GM20431 (cell line): ENCODE measurements at regions not wholly inside any gene's neighbourhood (a gene's known extent, or its start where the extent isn't known, plus 50 kb on each side); places are given as distances from the start of the nearest gene placed in this dataset.
"Not testable (repeated sequence)": the region's sequence is repeated elsewhere in the genome, so short reads cannot be mapped to it uniquely, and the experiment has no call there.

ENCODE experiments used
- in situ Hi-C: fragments of 300-500 bp; cut with MseI, MboI; formaldehyde crosslinking; loops from one replicate; pipeline ENCODE4 v1.15.0; 2020; ENCODE audit warnings: low sequenced_read_pairs; ENCODE audit not compliant: unreplicated experiment

DNA sequence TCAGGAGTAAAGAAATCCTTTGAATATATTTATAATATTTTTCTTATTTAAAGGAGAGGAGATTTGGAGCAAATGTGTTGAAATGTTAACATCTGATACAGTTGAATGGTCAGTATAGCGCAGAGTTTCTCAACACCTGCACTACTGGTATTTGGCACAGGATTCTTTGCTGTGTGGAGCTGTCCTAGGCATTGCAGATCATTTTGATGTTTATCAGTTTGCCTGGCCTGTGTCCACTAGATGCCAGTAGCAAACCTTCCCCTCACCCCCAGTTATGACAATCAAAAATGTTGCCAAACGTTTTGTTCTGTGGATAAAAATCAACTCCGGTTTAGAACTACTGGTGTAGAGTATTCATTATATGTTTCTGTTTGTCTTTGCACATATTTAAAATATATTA lies 765.3 kb upstream of the SLIT2 start:
- in situ Hi-C loops: no loop called here

- in situ Hi-C loops: no loop called here
Observed at GRCh38 chr4:19478791-19479190, 772.9 kb upstream of the SLIT2 start.

DNA sequence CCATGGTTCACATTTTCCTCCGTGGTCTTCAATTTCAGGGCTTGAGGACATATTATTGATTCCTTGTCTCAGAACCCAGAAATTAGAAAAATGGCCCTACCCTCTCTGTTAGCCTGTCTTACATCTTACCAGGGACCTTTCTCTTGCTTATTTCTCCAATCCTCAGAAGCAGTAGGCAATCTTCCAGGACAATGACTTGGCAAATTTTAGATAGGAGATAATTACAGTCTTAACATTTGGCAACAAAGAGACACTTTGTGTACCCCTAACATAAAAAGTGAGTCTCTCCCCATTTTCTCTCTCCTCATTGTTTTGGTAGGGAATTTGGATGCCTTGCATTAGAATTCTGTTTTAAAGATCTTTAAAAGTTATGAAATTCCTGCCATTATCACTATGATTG lies 778.1 kb upstream of the SLIT2 start:
- in situ Hi-C loops: no loop called here

DNA sequence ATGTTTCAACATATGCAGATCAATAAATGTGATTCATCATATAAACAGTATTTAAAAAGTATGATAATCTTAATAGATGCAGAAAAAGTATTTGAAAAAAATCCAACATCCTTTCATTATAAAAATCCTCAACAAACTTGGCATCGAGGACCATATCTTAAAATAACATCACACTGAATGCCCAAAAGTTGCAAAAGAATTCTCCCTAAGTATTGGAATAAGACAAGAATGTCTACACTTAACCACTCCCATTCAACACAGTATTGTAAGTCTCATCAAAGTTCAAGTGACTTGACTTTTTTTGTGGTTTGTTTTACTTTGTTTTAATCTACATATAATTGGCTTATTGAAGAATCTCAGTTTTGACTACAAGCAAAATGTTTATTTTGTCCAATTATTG lies 779.0 kb upstream of the SLIT2 start:
- in situ Hi-C loops: no loop called here

DNA sequence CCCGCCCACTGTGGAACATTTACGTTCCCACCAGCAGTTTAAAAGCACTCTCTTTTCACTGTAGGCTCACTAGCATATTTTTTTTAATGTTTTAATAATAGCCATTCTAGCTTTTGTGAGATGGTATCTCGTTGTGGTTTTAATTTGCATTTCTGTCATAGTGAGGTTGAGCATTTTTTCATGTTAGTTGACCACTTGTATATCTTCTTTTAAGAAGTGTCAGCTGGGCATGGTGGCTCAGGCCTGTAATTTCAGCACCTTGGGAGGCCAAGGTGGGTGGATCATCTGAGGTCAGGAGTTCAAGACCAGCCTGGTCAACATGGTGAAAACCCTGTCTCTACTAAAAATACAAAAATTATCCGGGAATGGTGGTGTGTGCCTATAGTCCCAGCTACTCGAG lies 781.7 kb upstream of the SLIT2 start:
- in situ Hi-C loops: not testable (repeated sequence)

DNA sequence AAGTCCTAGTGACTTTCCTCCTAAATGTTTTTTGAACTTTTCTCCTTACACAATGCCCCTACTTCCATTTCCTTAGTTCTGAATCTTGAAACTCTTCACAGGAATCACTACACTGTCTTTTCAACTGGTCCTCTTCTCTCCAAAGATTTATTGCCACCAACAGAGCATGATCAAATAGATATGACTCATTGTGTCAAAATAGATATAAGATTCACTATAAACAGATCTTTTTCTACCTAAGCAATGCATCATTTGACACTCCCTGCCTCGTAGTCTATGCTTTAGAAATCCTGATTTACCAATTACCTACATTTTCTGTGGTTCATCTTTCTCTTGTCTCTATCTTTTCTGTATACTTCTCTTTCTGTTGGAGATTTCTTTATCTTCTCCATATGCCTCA lies 789.6 kb upstream of the SLIT2 start:
- in situ Hi-C loops: no loop called here

GRCh38 chr4:19455850-19456602 lies 795.7 kb upstream of the SLIT2 start:
- in situ Hi-C loops: no loop called here

DNA sequence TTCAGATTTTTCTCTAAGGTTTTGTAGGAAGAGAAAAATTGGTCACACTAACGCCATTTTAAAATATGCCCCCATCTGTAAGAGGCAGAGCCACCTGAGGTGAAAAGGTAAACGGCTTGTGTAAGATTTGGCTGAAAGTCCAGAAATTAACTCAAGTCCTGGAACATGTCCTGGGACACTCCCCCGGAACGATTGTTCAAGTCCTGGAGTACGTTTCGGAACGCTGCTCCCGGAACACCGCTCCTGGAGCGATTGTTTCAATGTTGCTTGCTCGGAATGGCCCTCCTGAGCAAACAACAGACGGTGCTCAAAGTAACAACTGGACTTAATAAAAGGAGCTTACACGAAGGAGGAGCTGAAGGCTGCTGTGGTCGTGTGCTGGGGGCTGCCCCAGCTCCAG lies 796.5 kb upstream of the SLIT2 start:
- in situ Hi-C loops: no loop called here

DNA sequence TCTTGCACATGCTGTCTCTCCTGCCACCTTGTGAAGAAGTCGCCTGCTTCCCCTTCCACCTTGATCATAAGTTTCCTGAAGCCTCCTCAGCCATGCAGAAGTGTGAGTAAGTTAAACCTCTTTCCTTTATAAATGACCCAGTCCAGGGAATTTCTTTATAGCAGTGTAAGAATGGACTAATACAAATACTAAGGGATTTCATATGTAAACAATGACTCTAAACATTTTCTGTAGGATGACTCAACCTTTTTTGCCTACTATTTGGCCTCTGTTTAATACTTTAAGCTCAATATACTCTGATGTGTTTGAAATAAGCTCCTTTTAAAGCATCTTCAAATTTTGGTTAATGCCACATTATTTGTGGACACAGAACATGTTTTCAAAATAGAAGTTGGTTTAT lies 813.5 kb upstream of the SLIT2 start:
- in situ Hi-C loops: no loop called here

GRCh38 chr4:19437008-19437407 lies 814.7 kb upstream of the SLIT2 start:
- in situ Hi-C loops: no loop called here

DNA sequence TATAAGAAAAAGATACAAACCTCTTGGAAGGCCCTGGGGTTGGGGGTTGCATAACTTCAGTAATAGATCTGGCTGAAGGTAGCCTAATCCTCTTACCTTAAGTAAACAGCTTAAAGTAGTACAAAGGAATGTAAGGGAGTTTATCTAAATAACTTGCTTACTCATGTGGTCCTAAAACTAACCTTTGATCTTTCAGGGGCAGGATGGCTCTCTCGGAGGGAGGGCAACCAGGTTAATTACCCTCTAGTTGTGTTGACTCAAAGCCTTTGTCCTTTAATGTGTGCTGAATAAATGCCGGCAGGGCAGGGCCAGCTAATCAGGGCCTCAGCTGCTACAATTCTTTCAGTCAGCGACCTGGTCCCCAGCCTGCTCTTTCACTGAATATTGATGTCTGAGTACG lies 822.0 kb upstream of the SLIT2 start:
- in situ Hi-C loops: no loop called here

DNA sequence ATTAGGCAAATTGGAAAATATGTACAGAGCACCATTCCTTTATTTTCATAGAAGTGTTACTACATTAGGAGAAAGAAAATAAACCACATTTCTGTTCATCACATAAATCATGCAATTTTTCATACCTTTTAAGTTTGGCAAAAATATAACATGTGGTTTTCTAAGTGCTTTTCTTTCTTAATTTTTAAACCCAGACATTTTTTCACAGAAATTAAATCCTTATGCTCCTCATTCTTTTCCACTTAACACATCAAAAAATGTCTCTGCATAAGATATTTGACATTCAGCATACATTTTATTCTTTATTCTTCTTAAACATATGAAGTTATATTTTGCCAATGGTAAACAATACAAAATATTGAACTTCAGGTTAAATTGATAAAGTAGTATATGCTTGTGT lies 826.6 kb upstream of the SLIT2 start:
- in situ Hi-C loops: no loop called here

GRCh38 chr4:19417256-19417655 lies 834.4 kb upstream of the SLIT2 start:
- in situ Hi-C loops: no loop called here

DNA sequence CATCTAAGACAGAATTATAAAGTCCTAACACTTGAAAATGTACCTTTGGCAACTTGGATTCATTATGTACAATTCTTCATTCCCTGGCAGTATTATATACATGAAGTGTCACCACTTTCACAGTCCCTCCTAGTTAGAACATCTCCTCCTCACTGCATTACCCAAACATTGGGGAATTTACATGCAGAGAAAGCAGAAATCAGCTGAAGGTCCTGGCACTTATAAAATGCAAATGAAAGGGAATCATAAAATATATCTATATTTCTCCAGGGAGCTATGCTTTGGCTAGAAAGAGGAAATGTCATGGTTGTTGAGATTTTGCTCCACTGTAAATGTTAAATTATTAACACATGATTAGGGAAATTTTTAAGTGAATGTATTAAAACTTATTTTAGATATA lies 835.6 kb upstream of the SLIT2 start:
- in situ Hi-C loops: no loop called here

DNA sequence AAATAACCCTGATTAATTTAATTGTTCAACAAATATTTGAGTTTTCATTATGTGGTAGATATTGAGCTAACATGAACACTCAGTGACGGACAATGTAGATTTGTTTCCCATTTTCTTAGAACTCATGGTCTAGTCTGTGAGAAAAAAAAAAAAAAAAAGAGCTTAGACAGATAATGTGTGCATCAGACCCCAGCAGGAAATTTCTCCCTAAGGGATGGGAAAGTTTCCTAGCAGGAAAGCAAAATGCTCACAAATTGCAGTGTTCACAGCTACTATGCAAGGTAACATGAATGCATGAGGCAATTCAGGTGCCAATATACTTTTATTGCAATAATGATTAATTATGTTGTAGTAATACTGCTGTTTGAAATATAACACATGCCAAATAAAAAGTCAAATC lies 843.2 kb upstream of the SLIT2 start:
- in situ Hi-C loops: no loop called here

DNA sequence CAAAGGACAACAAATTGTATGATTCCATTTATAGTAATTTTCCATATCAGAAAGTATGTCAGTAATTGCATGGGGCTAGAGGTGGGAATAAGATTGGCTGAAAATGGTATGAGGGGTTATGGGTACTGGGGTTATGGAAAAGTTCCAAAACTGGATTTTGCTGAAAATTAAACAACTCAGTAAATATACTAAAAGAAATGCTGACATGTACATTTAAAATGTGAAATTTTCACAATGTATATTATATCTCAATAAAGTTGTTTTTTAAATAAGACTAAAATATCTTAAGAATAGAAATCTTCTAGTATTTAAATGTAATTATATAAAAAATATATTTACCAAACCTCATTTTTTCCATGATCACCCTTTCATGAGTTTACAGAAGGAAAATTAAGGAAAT lies 844.9 kb upstream of the SLIT2 start:
- in situ Hi-C loops: no loop called here

DNA sequence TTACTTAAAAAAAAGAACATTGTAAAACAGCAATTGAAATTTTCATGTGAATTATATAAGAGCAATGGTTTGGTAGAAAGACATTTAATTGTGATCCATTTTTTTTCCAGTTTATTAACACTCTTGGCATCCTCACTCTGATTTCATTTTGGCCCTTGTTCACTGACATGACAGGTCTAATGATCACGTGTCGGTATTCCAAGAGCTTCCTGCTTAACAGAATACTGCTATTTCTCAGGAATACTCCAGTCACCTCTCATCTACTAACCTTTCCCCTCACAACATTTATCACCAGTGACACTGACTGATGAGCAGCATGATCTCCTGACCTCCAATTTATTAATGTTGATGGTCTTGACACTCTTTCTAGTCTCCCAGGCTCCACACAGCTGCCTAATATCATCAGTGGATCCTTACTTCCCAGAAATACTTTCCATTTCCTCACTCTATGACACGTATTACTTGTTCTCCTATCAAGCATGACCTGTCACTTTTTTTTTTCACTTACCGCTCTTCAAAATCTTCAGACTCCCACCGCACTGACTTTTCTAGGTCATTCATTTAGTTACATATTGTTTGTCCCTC lies 847.8 kb upstream of the SLIT2 start:
- in situ Hi-C loops: no loop called here

GRCh38 chr4:19402581-19403065 lies 849.1 kb upstream of the SLIT2 start:
- in situ Hi-C loops: no loop called here

DNA sequence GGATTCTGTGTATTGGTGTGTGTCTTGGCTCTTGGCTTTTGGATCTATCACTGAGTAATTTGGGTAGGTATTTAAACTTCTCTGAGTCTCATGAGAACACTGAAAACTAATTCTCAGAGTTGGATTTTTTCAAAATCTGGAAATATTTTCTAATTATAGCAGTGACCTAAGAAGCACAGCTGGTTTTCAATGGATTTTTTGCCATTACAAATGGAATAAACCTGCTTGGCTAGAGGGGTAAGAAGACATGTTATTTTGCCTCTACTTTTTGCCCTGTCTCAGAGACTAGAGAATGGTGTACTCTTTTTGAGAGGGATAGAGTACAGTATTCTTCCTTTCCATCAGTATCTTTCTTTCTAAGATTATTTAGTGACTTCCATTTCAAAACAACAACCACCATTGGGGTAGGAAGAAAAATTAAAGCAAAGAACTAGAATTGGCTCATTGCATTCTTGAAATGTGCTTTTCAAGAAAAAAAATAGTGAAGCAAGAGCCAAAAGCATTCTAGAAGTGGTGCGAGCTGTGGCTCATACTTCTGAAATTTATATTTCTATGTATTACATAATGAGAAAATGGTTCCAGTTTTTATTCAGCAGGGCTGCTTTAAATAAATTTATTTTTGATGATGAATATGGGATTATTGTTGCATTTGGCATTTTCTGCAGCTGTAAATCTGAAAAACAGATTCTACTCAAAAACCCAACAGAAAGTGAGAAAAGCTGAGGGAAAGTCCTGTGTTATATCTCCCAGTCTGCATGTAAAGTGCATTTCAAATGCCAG lies 850.2 kb upstream of the SLIT2 start:
- in situ Hi-C loops: no loop called here

DNA sequence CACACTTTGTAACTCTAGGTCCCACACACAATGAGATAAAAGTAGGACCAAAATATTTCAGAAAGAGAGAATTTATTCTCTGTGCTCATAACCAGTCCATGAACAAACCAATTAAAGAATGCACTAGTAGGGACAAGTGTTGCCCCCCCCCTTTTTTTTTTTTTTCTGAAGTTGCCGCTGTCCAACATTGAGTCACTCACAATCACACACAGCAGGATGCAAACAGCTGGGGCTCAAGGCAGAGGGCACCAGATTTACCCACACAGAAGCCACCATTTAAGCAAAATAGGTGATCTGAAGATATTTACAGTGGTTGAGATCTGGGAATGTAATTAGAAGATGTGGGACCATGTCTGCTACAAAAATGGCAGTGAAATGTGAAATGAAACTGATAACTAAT lies 850.9 kb upstream of the SLIT2 start:
- in situ Hi-C loops: no loop called here

DNA sequence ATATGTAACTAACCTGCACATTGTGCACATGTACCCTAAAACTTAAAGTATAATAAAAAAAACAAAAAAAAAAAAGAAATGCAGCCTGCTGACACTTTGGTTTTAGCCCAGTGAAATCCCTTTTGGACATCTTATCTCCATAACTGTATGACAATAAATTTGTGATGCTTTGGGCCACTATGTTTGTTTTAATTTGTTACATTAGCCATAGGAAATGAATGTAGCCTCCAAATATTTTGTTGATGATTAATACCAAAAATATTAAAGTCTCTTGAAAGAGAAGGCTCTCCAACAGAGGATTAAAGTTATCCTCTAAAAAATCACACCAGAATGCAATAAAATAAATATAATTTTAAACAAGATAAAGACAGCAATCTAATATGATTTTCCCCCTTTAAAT lies 852.7 kb upstream of the SLIT2 start:
- in situ Hi-C loops: no loop called here
